Hypothalamus (tissue), 51 donors: ENCODE measurements at regions not wholly inside any gene's neighbourhood (a gene's known extent, or its start where the extent isn't known, plus 50 kb on each side); places are given as distances from the start of the nearest gene placed in this dataset.

Source experiments
- DNase-seq, 51 donors: peaks; one replicate each; lab custom pipeline; 2025; lab: John Stamatoyannopoulos, UW

GRCh38 chr9:35540315-35540714, 50.4 kb downstream of the RUSC2 start:
- no peak for DNase-seq

- DNase-seq: no peak
Observed at GRCh38 chr9:35546853-35547252, 56.9 kb downstream of the RUSC2 start.

GRCh38 chr9:35547889-35548418, 57.1 kb upstream of the TESK1 start:
- DNase-seq: no peak

- DNase-seq: no peak
Observed at GRCh38 chr9:35548571-35548970, 56.5 kb upstream of the TESK1 start.

GRCh38 chr9:35549441-35549840, 55.6 kb upstream of the TESK1 start:
- DNase-seq: no peak

GRCh38 chr9:35552376-35552775, 52.7 kb upstream of the TESK1 start:
- no peak for DNase-seq

GRCh38 chr9:35552837-35553236, 52.2 kb upstream of the TESK1 start:
- no peak for DNase-seq

GRCh38 chr9:35553670-35554543, 51.2 kb upstream of the TESK1 start:
- DNase-seq: peak in 35 of 51 donors; percentile 15 to 80 (median 50)

- DNase-seq: no peak
Observed at GRCh38 chr9:35555246-35555701, 49.8 kb upstream of the TESK1 start.
